ENCODE measurements at regions not wholly inside any gene's neighbourhood (a gene's known extent, or its start where the extent isn't known, plus 50 kb on each side); places are given as distances from the start of the nearest gene placed in this dataset.

DNA sequence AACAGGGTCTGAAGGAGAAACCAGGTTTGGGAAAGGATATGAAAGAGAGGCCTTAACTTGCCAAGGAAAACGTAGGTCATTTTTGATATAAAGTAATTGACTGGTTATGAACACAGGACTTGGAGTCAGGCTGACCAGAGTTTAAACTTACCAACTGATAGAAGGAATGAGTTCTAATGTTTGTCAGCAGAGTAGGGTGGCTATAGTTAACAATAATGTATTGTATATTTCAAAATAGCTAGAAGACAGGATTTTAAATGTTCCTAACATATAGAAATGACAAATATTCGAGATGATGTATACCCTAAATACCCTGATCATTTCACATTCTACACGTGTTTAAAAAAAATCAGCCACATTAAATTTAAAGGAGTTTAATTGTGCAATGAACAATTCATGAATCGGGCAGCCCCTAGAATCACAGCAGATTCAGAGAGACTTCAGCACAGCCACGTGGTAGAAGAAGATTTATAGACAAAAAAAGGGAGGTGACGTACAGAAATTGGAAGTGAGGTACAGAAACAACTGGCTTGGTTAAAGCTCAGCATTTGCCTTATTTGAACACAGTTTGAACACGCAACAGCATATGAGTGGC, 52.5 kb upstream of the PLEKHG7 start:
- H3K27ac ChIP-seq, result no peak overlapping the region
- H3K9me2 ChIP-seq (ENCODE audit: insufficient read depth), result no peaks in the 10 kb centered on the region
- no peaks in the 10 kb centered on the region for H3K27me3 ChIP-seq (ENCODE audit: insufficient read depth, low read depth)
- H2AFZ ChIP-seq, result peak overlapping the region; percentile 21; the same call in 1 of the 2 replicates
- intact Hi-C loops (cut with micrococcal nuclease; ENCODE audit: unreplicated experiment), result loop anchor here (1.0 to 10.0 kb wide), 6 partner anchors 42 to 1676 kb away; partner anchors contain the start of gene BTG1
- no peaks in the 10 kb centered on the region for H3K36me3 ChIP-seq (ENCODE audit: low read depth)
- peak overlapping the region; percentile 46; the same call in 1 of the 2 replicates for H3K4me2 ChIP-seq
- no peaks in the 10 kb centered on the region for H3K79me2 ChIP-seq (ENCODE audit: low read depth)
- BruUV-seq (replicated peaks), result no TSS peak
- no peaks in the 10 kb centered on the region for H4K20me1 ChIP-seq (ENCODE audit: insufficient read depth)
- no peaks in the 10 kb centered on the region for H3F3A ChIP-seq (ENCODE audit: insufficient read depth, low read depth)
- POLR2A ChIA-PET (ENCODE audit: unreplicated experiment), result interaction anchor here (0.6 kb wide), 1 partner anchor 150 kb away, joined by 7 read pairs; no protein-coding TSS in a partner anchor
- H3K4me1 ChIP-seq (replicated peaks; ENCODE audit: insufficient read depth), result peaks cover 15% of the 10 kb centered on the region
- H3K4me3 ChIP-seq, result no peak overlapping the region
- CTCF ChIA-PET, result interaction anchor here (0.9 to 1.0 kb wide), 2 partner anchors 76 to 150 kb away, joined by 4 to 5 read pairs; no protein-coding TSS in a partner anchor
- DNase-seq, result no peak
- H3K9me3 ChIP-seq (ENCODE audit: insufficient read depth, low read depth), result no peaks in the 10 kb centered on the region
- no peak for TF ChIP-seq EZH2 (IDR thresholded peaks at IDR 0.05; ENCODE audit: low read depth)
- TF ChIP-seq CTCF (conservative IDR thresholded peaks at IDR 0.05), result 0 out of 2 replicates have a peak, but pooled peaks have one; percentile 1

GRCh38 chr12:92649511-92650227, 53.1 kb upstream of the PLEKHG7 start:
- ChIA-PET CTCF (interaction anchor here (1.0 kb wide), 1 partner anchor 149 kb away, joined by 5 read pairs; no protein-coding TSS in a partner anchor), POLR2A (ENCODE audit: unreplicated experiment) (interaction anchor here (0.6 kb wide), 1 partner anchor 1293 kb away, joined by 6 read pairs; no protein-coding TSS in a partner anchor)
- peak overlapping the region; percentile 46 for H3K4me2 ChIP-seq
- H4K20me1 ChIP-seq (ENCODE audit: insufficient read depth), result no peaks in the 10 kb centered on the region
- H3K9me3 ChIP-seq (ENCODE audit: insufficient read depth, low read depth), result no peaks in the 10 kb centered on the region
- H2AFZ ChIP-seq, result peak overlapping the region; percentile 58; the same call in 1 of the 2 replicates
- no peak overlapping the region for H3K4me3 ChIP-seq
- H3F3A ChIP-seq (ENCODE audit: insufficient read depth, low read depth), result no peaks in the 10 kb centered on the region
- no peaks in the 10 kb centered on the region for H3K9me2 ChIP-seq (ENCODE audit: insufficient read depth)
- no TSS peak for BruUV-seq (replicated peaks)
- H3K36me3 ChIP-seq (ENCODE audit: low read depth), result no peaks in the 10 kb centered on the region
- H3K79me2 ChIP-seq (ENCODE audit: low read depth), result no peaks in the 10 kb centered on the region
- intact Hi-C loops (cut with micrococcal nuclease; ENCODE audit: unreplicated experiment), result loop anchor here (1.0 to 10.0 kb wide), 6 partner anchors 41 to 1675 kb away; partner anchors contain the start of gene BTG1
- TF ChIP-seq EZH2 (IDR thresholded peaks at IDR 0.05; ENCODE audit: low read depth) (no peak), CTCF (conservative IDR thresholded peaks at IDR 0.05) (peak; percentile 78)
- no peak overlapping the region for H3K27ac ChIP-seq
- H3K4me1 ChIP-seq (replicated peaks; ENCODE audit: insufficient read depth), result peaks cover 15% of the 10 kb centered on the region
- no peaks in the 10 kb centered on the region for H3K27me3 ChIP-seq (ENCODE audit: insufficient read depth, low read depth)
- DNase-seq, result peak; percentile 53 to 54

GRCh38 chr12:92648242-92649031, 54.4 kb upstream of the PLEKHG7 start:
- Histone ChIP-seq H3K27ac (no peak overlapping the region), H3F3A (ENCODE audit: insufficient read depth, low read depth) (no peaks in the 10 kb centered on the region), H3K4me1 (replicated peaks; ENCODE audit: insufficient read depth) (peaks cover 15% of the 10 kb centered on the region), H3K9me3 (ENCODE audit: insufficient read depth, low read depth) (no peaks in the 10 kb centered on the region), H3K27me3 (ENCODE audit: insufficient read depth, low read depth) (no peaks in the 10 kb centered on the region), H3K79me2 (ENCODE audit: low read depth) (no peaks in the 10 kb centered on the region), H3K4me3 (no peak overlapping the region), H3K9me2 (ENCODE audit: insufficient read depth) (no peaks in the 10 kb centered on the region), H2AFZ (no peak overlapping the region), H3K36me3 (ENCODE audit: low read depth) (no peaks in the 10 kb centered on the region), H4K20me1 (ENCODE audit: insufficient read depth) (no peaks in the 10 kb centered on the region), H3K4me2 (no peak overlapping the region)
- TF ChIP-seq CTCF (conservative IDR thresholded peaks at IDR 0.05), result no peak
- no peak for TF ChIP-seq EZH2 (IDR thresholded peaks at IDR 0.05; ENCODE audit: low read depth)
- CTCF ChIA-PET, result interaction anchor here (0.5 kb wide), 1 partner anchor 1210 kb away, joined by 7 read pairs; no protein-coding TSS in a partner anchor
- BruUV-seq (replicated peaks), result no TSS peak
- POLR2A ChIA-PET (ENCODE audit: unreplicated experiment), result no interaction called here
- DNase-seq, result no peak
- intact Hi-C loops (cut with micrococcal nuclease; ENCODE audit: unreplicated experiment), result no loop called here
